Activated naive CD8-positive, alpha-beta T cell treated with anti-CD3 and anti-CD28 coated beads, Interleukin-2, amount 50 U/mL, for 16 hours (primary cell): ENCODE measurements at regions not wholly inside any gene's neighbourhood (a gene's known extent, or its start where the extent isn't known, plus 50 kb on each side); places are given as distances from the start of the nearest gene placed in this dataset.
"Not testable (repeated sequence)": the region's sequence is repeated elsewhere in the genome, so short reads cannot be mapped to it uniquely, and the experiment has no call there.

Source experiments
- DNase-seq: peaks from one replicate; pipeline ENCODE4 v3.0.0-alpha.2; 2020; ENCODE audit warnings: low read depth, low spot score

DNA sequence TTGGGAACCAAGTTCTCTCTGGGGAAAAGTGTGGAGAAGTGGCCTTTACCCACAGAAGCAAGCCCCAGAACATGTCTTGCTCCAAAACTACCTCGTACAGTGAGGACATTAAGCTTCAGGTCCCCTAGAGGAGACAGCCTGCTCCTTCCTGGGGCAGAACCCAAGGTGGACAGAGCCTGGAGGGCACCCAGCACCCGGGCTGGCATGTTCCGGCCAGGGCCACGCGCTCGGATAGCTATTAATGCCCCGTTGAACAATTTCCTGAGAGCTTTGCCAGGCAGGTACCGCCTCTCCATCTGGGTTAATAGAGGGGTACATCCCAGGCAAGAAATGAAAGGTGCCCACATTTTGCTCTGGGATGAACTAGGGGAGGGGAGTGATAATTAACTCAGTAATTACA lies 169.0 kb upstream of the GRK3 start:
- DNase-seq: no peak

- DNase-seq: no peak
Measured at GRCh38 chr22:25395915-25396314, 168.6 kb upstream of the GRK3 start.

DNA sequence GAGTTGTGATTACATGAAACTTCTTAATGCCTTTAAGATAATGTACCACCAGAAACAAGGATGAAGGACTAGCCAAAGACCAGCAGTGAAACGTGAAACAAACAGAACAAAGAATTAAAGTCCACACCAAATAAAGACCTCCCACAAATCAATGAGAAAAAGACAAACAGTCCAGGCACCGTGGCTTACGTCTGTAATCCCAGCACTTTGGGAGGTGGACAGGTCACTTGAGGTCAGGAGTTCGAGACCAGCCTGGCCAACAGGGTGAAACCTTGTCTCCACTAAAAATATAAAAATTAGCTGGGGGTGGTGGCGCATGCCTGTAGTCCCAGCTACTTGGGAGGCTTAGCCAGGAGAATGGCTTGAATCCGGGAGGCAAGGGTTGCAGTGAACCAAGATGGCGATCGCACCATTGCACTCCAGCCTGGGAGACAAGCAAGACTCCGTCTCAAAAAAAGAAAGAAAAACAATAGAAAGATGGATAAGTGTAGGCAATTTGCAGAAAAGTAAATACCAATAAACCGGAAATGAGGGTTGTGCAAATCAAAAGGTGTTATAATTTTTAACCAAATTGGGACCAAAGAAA lies 167.8 kb upstream of the GRK3 start:
- DNase-seq: no peak

DNA sequence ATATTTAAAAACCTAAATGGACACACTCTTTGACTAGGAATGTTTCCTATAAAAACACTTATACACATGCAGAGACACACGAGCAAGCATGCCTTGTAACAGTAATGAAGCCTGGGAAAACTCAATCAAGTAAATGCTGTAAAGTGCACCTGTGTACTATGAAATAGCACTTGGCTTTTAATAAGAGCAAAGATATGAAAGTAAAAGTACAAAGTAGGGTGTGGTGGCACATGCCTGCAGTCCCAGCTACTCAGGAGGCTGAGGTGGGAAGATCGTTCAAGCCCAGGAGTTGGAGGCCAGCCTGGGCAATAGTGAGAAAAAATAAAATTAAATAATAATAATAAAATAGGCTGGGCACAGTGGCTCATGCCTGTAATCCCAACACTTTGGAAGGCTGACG lies 166.9 kb upstream of the GRK3 start:
- no peak for DNase-seq

DNA sequence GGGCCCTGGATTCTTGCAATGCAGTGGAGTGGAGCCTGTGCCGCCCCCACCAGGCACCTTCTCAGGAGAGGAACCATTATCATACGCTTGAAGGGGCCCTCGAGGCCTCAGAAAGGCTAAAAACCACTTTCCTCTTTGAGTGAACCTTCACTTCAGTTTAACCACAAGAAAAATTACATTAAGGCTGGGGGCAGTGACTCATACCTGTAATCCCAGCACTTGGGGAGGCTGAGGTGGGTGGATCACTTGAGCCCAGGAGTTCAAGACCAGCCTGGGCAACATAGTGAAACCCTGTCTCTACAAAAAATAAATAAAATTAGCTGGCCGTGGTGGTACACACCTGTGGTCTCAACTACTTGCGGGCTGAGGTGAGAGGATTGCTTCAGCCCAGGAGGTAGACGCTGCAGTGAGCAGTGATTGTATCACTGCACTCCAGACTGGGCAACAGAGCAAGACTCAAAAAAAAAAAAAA lies 165.8 kb upstream of the GRK3 start:
- not testable (repeated sequence) for DNase-seq

DNA sequence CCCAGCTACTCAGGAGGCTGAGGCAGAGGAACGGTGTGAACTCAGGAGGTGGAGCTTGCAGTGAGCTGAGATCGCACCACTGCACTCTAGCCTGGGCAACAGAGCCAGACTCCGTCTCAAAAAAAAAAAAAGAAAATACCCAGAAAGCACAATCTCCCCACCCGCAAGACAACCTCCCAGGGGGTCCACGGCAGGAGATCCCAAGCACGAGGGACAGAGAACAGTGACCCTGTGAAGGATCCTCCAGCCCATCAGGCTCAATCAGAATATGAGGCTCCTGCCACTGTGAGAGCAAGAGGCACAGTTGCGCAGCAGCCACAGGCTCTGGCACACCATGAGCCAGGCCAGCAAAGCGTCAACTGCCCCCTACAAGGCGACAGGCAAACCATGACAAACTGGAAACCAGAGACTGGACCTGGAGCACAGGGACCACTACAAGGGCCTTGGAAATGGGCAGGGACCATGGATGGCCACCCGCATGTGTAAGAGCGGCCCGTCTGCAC lies 164.8 kb upstream of the GRK3 start:
- no peak for DNase-seq

- DNase-seq: no peak
Measured at GRCh38 chr22:25402160-25402500, 162.3 kb upstream of the GRK3 start.

DNA sequence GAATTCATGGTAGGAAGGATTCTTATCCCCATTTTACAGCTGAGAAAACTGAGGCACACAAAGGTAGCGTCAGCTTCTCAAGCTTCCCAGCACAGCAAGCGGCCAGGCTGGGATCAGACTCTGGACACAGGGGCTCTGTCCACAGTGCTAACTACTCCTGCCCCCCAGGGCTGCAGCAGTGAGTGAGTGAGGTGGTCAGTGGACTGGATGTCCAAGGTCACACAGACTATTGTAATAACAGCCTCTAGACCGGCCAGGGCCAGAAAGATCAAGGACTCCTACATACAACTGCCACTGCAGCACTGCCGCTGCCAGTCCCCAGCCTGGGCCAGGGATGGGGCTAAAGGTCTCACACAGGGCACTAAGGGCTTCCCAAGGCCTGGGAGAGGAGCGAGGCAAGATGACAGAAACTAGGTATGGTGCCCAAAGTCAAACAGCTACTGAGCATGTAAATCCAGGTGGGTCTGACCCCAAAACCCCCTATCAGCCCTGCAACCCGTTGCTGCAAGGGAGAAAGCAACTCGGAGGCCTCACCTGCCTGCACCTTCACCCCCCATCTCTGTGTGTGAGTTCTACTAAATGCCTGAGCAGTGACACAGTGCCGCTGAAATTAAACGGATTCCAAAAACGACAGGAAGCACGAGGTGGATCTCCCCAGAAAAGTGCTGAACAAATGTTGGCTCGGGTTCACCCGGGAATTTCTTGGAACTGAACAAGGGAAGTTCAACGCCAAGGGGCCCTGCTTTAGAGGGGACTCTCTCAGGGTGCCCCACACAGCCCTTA lies 161.8 kb upstream of the GRK3 start:
- DNase-seq: no peak

DNA sequence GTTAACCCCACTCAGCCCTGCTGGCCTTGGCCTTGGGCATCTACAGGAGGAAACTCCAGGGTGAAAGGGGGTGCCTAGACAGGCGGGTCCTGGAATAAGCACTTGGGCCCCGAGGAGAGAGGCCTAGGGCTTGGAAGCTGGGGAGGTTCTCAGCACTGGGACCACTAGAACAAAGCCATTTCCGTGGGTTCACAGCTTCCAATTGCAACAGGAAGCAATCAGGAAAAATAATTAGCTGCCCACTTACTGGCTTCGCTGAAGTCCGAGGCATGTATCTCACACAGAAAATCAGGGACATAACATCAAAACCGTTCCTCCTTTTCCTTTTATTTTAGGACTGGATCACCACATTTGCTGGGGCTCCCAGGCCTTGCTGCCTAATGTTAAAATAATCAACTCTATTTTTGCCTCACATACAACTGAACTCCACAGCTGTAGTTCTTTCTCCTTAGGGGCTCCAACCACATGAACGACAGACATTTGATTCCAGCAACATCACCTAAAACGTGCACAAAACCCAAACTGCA lies 161.1 kb upstream of the GRK3 start:
- no peak for DNase-seq

DNA sequence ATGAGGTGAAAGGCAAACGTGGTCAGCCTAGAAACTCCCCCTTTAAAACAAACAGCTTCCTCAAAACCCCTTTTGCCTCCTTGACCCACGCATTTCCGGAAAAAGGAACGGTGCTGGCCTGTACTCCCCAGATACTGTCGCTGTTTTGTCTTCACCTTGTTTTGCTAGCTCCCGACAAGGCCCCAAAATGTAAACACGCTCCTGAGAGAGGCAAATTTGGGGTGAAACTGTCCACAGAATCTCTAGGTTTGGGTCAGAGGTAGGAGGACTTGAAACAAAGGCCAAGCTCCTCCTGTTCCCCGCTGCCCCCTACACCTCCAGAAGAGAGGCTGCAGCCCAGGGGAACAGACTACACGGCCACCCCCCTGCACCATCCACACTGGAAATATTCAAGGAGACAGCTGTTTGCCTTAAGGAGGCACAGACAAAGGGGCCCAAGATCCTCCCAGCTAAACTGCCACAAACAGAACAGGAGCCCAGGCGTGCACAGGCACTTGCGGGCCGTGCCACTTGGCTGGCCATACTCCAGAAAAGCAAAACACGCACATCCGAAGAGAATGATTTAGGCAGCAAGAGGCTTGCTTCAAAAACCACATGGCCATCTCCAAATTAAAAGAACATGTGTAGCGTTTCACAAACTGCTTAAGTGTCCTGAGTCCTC lies 160.5 kb upstream of the GRK3 start:
- DNase-seq: no peak

DNA sequence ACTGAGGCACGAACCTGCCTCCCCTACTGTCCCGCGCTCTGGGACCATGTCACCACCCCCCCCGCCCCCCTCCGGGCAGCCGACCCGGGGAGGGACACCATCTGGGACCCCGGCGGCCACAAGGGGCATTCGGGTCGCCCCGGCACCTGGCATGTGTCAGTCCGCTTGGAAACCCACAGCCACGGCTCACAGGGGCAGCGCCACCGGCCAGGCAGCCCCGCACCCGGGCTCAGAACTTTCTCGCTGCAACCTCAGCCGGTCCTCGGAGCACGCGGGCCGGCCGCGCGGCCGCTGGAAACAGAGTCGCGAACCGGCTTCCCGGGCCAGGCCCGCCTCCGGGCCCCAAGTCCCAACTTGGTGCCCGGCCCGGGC lies 159.9 kb upstream of the GRK3 start:
- no peak for DNase-seq

- DNase-seq: peak; percentile 17
Measured at GRCh38 chr22:25404928-25405816, 159.3 kb upstream of the GRK3 start.

DNA sequence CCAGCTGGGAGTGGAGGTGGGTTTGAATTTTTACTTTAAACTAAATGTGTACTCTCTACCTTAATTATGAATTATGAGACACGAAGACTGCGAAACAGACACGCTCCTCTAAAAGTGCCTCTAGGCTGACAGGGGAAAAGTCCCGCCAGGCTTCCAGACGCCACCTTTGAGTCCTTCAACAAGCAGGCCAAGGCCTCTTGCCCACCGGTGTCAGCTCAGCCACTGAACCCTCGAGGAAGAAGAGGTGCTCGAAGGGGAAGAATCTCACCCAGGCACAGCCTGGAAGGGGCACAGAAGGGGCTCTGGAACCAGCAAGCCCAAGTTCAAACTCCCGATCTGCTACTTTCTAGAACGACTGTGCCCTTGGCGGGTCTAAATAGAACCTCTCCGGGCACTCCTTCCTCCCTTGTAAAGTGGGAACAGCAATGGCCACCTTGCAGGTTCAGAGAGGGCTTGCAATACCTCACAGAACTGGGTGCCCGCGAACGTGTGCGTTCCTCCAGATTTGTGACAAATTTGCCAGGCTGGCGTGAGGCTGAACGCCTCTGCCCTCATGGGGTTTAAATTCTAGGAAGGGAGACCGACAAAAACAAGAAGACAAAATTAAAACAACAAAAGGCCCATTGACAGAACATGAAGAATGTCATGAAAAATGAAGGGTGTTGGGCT lies 158.5 kb upstream of the GRK3 start:
- no peak for DNase-seq

DNA sequence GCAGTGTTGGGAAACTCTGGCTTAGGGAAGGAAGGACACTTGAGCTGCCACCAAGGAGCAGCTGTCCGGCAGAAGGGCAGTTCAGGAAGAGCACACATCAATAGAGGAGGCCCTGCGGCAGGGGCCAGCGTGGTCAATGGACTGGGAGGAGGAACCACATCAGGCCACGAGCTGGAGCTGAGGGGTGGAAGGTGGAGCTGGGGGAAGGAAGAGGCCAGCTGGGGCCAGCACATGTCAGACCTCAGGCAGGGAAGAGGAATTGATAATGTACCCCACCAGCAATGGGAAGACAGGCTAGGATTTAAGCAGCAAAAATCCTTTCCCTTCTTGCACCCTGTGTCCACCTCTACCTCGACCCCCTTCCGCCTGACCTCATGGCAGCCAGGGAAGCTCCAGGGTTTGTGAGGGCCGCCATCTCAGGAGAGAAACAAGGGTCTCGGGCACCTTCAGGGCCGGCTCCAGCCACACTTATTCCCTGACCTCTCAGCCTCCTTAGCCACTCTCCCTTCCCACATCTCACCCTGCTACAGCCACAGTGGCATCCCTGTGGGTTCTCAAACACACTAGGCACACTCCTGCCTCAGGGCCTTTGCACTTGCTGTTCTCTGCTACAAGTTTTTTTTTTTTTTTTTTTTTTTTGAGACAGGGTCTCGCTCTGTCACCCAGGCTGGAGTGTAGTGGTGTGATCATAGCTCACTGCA lies 157.8 kb upstream of the GRK3 start:
- no peak for DNase-seq

DNA sequence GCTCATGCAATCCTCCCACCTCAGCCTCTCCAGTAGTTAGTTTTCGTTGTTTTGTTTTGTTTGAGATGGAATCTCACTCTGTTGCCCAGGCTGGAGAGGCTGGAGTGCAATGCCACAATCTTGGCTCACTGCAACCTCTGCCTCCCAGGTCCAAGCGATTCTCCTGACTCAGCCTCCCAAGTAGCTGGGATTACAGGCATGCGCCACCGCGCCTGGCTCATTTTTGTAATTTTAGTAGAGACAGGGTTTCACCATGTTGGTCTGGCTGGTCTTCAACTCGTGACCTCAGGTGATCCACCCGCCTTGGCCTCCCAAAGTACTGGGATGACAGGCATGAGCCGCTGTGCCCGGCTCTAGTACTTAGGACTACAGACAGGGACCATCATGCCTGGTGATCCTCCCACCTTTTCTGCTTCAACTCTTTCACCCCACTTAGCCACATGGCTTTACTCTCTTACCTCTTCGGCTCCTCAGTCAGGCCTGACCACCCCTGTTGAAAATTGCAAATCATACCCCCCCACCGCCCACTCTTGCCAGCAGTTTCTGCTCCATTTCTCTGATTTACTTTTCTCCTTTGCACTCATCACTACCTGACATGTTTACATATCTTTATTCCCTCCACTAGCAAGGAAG lies 157.1 kb upstream of the GRK3 start:
- DNase-seq: no peak

- DNase-seq: no peak
Measured at GRCh38 chr22:25407859-25408229, 156.6 kb upstream of the GRK3 start.

GRCh38 chr22:25409240-25409639 lies 155.2 kb upstream of the GRK3 start:
- no peak for DNase-seq

DNA sequence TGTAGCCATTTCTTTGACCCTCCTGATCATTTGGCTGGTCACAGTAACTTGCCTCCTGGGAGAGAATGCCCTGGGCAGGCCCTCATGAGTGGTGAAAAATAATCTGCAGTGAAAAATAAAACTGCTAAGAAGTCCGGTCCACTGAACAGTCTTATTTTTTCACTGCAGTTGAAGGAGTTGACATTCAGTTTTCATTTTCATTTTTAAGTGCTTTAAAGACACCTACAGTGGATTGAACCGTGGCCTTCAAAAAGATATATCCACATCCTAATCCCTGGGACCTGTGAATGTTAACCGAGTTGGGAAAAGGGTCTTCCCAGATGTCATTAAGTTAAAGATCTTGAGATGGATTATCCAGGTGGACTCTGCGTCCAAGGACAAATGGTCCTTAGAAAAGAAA lies 153.6 kb upstream of the GRK3 start:
- no peak for DNase-seq

DNA sequence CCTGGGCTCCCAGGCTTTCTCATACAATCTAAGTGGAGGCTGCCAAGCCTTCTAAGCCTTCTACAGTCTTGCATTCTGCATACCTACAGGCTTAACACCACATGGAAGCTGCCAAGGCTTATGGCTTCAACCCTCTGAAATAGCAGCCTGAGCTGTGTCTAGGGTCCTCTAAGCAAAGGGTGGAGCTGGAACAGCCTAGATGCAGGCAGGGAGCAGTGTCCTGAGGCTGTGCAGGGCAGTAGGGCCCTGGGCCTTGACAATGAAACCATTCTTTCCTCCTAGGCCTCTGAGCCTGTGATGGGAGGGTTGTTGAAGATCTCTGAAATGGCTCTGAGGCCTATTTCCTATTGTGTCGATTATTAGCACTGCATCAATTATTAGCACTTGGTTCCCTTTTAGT lies 150.9 kb upstream of the GRK3 start:
- DNase-seq: no peak

GRCh38 chr22:25415731-25416130 lies 148.7 kb upstream of the GRK3 start:
- DNase-seq: not testable (repeated sequence)
